NAMALWA (cell line): ENCODE measurements at regions not wholly inside any gene's neighbourhood (a gene's known extent, or its start where the extent isn't known, plus 50 kb on each side); places are given as distances from the start of the nearest gene placed in this dataset.

Experiments
- DNase-seq: peaks from one replicate; pipeline ENCODE4 v3.0.0-alpha.2; 2015; ENCODE audit warnings: low spot score

DNA sequence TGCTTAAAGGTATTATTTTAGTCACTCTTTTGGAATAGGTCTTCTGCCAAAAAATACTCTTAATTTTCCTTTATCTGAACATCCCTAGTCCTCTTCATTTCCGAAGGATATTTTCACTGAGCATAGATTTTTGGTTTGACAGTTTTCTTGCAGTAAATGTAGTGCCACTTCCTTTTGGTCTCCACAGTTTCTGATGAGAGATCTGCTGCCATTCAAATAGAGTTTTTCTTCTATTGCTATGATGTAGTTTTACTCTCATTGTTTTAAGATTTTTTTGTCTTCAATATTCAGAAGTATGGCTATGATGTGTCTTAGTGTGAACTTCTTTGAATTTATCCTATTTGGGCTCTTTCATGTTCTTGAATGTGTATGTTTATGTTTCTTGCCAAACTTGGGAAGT lies 281.1 kb upstream of the SORL1-AS1 start:
- DNase-seq, result no peak

DNA sequence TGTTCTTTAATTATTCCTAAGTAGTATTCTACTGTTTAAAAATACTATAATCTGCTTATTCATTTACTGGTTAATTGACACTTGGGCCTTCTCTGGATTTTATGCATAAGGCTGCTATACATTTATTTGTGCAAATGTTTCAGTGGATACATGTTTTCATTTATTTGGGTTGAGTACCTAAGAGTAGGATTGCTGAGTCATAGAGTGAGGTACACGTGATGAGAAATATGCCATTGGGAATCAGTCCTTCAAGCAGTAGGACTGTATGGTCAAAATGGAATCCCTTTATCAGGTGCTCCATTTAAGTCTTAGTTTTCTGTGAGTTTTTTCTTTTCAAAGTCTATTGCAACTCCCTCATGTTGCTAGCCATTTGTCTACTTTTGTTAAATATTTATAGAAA lies 275.2 kb upstream of the SORL1-AS1 start:
- DNase-seq, result no peak

DNA sequence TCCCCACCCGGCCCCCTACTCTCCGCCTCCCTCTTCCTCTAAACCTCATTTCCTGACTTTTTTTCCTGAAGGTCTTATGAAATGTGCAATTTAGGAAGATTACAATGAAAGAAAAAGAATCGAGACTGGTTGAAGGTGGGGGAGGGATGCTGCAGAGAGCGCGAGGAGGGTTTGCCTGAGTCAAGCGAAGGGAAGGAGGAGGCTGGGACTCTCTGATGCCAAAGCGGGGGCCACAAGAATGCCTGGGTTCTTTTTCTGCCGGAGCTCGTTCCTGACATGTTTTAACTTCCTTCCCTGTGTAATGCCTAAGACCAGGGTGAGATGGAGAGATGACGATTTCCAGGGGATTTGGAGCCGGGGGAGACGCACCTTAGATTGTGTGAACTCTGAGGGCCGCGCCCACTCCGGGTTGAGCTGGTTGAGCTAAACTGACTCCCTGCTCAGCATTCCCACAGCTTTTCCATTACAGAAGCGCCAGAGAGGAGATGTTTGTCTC lies 270.5 kb upstream of the SORL1-AS1 start:
- DNase-seq, result no peak

DNA sequence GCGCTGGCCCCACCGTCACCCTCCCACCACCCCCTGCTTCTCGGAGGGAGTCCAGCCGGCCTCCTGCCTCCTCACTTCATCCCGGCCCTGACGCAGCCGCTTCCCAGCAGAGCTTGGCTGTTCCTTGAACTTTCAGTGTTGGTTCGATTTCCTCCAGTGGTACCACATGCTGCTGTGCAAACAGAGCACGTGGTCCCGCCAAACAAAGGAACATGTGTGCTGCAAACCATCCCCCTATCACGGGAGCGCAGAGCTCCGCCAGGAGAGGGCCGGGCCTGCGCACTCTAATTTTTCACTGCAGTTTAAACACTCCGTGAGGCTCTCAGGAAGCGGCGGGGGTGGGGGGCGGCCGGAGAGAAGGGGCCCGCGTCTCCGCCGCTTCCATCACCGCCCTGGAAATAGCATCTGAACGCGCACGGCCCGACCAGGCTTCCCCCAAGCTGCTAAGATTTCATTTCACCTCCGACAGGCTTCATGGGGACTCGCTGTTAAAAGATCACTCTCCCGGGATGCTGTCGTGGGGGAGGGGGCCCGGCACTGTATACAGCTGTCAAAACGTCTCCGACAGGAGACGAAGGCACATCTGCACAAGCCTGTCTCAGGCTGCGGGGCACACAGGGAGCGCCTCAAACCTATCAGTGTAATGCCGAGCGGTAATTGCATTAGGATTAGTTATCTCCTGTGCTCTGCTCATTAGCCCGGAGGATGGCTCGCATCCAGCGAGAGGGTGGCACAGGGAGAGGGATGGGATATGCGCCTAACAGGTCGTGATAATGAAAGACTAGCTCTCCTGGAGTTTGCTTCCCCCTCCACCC lies 269.9 kb upstream of the SORL1-AS1 start:
- DNase-seq, result no peak

DNA sequence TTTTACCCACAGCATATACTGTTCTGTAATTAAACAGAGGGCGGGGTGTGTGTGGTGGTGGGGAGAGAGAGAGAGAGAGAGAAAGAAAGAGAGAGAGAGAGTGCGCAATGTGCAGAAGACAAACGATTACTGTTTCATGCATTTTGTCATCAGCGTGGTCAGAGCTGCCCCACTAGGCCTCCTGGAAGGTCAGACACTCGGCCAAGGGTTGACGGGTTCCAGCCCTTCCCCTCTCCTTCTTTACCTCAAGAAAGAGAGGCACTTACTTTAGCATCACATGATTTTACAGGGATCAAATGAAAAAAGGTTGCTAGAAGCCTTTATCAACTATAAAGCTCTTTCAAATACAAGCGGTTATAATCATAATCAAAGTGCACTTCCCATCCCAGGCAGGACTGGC lies 269.2 kb upstream of the SORL1-AS1 start:
- no peak for DNase-seq

DNA sequence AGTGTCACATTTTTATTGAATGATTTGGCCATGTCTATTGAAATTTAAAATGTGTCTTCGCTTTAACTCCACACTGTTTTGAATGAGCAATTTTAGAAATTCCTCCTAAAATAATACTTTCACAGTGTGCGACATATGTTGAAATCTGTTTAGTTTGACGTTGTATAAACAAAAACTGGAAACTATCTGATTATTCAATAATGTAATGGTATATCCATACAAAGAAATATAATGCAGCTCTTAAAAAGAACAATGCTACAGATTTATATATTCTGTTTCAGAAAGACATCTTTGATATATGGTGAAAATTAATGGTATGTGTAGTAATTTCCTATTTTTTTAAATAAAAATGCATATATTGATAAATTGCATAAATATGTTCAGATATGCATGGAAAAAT lies 268.7 kb upstream of the SORL1-AS1 start:
- DNase-seq, result no peak

DNA sequence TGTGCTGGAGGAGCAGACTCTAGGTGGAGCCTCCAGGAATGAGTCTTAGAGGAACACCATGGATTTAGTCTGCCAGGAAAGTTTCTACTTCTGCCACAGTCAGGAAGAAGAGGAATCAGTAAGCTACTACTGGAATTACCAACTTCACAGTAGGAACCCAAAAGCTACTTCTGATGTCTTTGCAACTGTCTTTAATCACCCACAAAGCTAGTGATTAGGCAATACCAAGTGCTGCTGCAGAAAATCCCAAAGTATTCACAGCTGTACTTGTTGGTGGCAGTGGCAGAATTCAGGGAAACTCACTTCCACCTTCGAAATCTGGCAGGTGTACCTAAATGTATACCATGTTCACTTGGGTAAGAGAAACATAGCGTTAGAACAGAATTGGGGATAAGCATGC lies 264.5 kb upstream of the SORL1-AS1 start:
- DNase-seq, result no peak

DNA sequence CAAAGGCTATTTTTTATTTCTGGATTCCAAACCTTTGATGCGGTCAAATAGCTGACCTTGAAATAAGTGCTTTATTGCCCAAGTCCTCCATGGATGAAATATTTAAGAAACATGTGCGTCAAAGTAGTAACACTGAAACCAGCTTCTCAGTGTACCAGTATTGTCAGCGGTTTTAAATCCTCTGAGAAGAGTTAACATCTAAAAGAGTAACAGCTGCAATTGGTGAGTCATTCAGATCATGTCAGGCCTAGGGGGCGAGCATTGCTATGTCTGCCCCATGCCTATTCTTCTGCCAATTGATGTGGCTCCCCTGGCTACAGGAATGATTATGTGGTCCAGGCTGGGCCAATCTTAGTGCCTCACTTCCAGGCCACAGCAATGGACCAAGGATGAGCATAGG lies 263.3 kb upstream of the SORL1-AS1 start:
- DNase-seq, result no peak

DNA sequence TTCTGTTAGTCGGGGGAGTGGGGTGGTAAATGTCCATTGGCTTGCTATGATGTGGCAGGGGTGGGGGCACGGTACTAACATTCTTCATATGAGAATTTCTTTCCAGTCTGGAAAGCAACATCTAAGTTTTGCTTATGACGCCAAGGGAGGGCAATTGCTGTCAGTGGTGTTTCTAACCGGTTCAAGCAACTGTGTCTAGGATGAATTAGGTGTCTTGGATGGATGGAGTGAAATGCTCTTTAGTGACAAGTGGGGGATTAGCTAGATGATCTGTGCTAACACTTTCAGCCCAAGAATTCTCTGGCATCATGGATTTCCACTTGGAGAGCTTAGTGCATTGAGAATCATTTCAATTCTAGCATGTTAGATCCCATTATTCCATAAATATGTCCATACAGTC lies 262.6 kb upstream of the SORL1-AS1 start:
- DNase-seq, result no peak

DNA sequence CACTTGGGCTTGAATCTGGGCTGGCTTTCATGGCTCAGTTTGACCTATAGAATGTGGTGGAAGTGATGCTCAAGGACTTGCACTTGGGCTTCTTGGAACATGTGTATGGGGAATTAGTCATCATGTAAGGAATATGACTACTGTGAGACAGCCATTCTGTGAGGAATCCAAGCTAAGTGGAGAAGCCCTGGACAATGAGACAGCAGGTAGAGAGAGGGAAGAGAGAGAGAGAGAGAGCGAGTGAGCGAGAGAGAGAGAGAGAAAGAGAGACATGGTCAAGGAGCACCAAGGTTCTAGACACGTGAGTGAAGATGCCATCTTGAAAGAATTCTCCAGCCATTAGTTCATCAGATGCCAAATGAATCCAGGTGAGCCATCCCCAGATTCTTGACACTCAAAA lies 261.6 kb upstream of the SORL1-AS1 start:
- no peak for DNase-seq

DNA sequence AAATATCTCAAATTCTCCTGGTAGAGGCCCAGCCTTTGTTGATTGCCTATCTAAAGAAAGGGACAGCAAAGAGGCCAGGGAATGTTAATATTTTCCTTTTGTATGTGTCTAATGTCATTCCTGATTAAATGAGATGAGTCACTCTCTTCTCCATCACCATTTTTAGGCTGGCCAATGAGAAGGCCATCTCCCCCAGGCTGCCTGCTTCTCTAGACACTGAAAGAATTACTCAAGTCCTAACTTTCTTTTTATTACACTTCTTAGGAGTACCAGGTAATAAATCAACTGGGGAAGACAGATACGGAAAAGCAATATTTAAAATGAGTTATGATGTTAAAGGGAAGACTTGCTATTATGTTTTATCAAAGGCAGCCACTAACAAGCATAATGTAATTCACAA lies 259.2 kb upstream of the SORL1-AS1 start:
- DNase-seq, result no peak

DNA sequence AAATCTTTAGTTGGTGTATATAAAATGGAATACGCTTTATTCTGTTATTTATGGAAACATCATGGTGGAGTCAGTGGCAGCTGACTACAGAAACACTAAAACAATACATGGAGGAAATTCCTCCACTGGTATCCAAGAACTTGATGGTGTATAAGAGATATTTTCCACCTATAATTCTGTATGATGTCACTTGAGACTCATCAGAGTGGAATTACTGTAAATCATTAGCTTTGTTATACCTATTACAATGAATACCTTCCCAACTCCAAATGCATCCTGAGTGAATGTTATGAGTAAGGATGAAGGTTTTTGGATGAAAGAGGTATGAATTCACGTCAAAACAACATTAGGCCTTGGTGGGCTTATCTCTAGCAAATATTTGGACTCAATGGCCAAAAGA lies 258.5 kb upstream of the SORL1-AS1 start:
- DNase-seq, result no peak

DNA sequence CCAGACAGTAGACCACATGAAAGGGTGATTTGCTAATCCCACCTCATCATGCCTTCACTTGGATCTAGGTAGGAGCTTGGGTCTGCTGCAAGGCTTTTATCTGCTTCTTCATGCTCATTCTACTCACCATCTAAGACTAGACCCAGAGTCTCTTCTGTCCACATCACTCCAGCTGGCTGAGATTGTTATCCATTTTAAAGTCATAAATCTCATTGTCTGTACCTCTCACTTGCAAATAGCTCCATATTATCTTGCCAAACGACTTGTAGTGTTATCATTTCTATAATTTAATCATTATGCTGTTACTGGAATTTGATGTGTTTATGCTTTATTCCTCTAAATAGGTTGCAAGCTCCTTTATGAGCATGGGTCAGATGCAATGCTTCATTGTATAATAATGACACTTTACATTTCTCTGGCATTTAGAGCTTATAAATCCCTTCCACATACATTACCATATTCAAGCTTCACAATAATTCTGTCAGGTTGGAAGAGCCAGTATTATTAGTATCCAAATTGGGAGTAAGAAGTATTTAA lies 254.2 kb upstream of the SORL1-AS1 start:
- no peak for DNase-seq

DNA sequence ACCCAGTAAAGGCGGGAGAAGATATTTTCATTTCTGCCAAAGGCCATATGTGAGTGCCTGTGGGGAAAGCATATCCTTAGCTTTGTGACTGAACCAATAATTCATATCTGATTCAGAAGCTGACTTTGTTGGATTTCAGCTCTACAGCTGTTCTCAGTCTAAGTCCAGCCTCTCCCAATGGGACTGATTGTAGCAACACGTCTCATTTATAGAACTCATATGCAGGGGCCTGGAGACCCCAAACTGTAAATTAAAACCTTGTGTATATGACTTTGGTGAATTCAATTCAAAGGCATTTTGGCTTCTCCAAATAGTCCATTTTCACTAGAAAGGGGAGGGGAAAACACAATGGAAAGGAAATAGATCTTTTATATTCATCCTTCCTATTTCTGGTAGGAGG lies 250.4 kb upstream of the SORL1-AS1 start:
- no peak for DNase-seq

DNA sequence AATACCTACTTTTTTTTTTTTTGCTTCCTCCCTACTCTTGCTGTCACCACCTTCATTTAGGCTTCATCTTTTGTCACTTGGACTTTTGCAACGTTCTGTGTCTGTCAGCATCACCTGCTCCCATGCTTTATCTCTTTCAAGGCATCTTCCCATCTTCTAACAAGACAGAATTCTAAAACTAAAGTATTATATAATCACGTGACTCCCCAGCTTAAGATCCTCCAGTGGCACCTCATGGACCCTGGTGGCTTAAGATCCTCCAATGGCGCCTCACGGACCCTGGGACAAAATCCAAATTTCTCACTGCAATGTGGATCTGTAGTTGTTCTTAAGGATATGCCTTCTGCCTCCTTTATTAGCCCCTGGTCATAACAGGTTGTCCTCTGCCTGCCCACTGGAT lies 248.2 kb upstream of the SORL1-AS1 start:
- no peak for DNase-seq

DNA sequence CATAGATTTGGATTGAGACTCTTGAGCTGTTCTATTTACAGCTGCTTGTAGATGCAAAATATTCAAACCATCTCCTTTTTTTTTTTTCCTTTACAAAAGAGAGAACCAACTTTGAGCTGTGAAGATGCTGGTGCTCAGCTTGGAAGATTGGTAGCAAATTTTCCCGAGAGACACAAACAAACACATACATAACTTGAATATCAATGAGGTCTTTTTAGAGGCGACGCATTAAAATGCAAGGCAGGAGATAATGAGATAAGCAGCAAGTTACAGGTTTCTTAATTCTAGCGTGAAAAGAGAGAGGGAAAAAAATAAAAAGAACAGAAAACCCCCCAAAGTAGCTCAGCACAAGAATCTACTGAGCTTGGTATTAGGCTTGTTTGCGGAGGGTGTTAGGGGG lies 247.0 kb upstream of the SORL1-AS1 start:
- DNase-seq, result no peak

DNA sequence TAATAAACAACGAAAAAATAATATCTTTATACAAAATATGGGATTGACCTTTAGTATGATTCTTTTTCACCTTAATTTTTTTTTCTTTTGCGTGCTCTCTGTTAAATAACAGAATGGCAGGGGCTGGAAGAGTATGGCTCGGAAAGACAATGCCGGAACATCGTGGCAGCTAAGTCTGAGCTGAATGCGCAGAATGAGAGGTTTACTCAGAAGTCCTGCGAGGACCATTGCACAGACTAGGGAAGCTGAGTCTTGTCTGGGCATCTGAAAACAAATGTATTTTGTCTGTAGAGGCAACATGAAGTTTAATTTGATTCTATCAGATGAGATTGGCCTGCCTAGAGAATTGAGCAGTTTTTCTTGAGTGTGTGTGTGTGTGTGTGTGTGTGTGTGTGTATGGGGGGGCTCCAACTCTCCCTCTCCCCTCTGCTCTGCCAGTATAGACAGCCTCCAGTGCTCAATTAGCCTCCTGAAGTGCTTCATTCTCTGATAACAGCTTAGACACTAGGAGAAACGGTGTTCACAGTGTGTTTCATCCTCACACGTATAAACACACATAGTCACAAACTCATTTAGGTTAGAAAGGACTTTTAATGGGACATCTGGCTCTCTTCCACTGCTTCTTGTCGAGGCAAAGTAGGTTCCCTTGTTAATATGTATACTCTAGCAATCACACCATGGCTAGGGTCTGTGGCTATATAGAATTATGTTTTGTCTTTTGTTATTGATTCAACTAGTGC lies 244.3 kb upstream of the SORL1-AS1 start:
- DNase-seq, result no peak

DNA sequence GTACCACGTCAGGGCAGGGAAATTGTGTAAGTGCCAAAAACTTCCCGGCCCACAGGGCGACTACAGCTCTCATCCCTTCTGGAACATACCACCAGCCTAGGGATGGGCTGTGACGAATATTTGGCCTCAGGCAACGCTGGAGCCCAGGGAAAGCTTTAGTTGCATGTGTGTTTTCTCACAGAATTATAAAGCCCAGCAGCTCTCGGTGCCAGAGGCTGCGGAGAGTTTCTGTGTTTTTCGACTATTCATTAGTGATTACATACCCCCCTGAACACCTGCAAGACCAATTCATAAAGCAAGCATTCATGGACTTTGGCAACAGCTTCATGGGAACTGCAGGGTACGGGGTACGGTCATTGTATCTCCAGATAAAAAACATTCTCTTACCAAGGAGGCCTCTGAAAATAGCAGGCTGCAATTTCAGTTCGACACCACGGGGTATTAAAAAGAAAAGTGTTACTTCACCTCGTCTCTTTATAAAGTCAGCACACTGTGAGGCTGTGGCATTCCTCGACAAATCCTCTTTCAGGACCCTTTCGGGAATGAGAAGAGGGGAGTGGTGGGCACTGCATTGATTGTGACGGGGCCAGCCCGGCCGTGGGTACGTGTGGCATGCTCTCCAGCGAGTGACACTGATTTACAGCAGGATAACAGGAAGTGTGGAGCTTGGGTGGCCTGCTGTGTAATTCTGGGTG lies 243.6 kb upstream of the SORL1-AS1 start:
- DNase-seq, result no peak

DNA sequence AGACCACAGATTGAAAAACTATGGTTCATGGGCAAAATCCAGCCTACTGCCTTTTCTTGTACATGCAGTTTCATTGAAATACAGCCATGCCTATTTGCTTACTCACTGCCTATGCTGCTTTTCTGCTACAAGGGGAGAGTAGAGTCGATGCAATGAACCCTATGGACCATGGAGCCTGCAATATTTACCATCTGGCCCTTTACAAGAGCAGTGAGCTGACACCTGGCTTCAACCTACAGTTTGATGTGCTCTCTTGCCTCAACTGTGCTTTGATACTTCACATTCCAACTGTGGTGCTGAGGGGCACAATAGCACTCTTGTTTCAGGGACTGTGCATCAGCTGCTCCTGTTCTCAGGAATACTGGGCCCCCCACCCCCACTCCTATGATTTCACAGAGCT lies 239.5 kb upstream of the SORL1-AS1 start:
- no peak for DNase-seq

DNA sequence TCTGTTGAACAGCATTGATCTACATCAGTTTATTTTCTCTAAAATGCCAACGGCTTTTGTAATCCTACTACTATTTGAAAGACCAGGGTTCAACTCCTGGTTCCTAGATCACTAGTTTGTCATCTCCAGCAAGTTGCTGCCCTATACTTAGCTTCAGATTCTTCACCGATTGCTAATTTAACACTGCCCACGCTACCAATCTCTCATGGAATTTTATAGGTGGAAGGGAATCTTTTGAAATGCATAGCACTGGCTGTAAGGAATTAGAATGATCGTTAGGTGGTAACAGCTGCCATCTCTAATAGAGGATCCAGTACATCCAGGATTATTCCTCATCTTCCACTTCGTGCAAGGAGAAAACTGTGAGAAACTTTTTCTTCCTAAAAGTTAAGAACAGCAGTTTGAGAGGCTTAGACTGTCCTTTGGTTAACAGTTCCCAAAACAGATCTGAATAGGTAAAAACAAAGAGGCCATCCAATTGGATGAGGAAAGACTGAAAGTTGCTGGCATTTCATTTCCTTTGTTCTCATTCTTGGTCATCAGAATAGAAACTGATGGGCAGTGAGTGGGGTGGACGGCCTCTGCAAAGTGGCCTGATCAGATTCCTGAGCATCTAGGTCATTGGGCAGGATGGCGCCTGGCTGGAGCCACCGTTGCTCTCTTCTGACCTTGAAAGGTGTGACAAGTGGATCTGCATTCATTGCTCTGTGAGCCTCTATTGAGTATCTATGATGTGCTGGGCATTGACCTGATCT lies 236.3 kb upstream of the SORL1-AS1 start:
- no peak for DNase-seq

DNA sequence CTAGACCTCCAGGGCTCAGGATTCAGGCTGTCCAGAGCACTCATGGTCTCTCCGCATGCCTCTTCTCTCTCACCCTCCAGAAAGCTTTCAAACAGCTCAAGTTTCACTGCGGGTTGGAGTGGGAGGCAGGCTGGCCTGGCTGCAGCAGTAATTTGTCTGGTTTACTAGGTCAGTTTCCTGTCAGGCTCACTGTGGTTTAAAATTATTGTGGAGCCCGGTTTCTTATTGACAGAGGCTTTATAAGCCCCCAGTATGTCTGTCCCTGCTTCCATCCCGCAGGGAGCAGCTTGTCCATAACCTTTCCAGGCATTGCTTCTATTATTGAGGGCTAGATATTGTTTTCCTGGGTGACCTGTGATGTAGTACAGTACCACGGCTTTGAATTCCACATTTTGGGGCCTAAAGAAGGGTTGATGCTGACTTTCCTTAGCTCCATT lies 235.3 kb upstream of the SORL1-AS1 start:
- DNase-seq, result no peak

DNA sequence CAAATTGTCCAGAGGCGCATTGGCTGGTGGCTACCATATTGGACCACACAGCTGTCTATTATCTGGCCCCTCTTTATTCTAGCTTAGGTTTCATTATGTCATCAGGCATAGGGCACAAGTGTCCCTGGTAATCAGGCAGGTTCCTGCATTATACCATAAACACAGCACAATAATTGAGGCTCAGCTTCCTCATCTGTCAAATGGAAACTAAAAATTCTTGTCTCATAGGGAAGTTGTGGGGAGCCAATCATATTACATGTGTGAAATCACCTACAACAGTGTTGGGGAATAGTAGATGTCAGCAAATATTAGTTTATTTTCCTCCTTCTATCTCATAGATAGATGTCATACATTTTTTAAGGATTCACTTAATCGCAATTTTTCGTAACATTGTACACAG lies 231.0 kb upstream of the SORL1-AS1 start:
- DNase-seq, result no peak
